Esophagus squamous epithelium (tissue), 5 donors: ENCODE measurements at regions not wholly inside any gene's neighbourhood (a gene's known extent, or its start where the extent isn't known, plus 50 kb on each side); places are given as distances from the start of the nearest gene placed in this dataset.
"Not testable (repeated sequence)": the region's sequence is repeated elsewhere in the genome, so short reads cannot be mapped to it uniquely, and the experiment has no call there.

Experiments used
- DNase-seq: peaks from one replicate; lab custom pipeline; 2025; lab: John Stamatoyannopoulos, UW
- H3K27ac ChIP-seq, 4 donors: fragments of 200-600 bp; sonication (generic); one replicate each; pipeline ENCODE4 v1.5.1; 2016 to 2019; ENCODE audit warnings: mild to moderate bottlenecking in 1 of 4
- H3K27me3 ChIP-seq, 4 donors: fragments of 200-600 bp; sonication (generic); 1 replicate in 3 of 4; 2 replicates in 1 of 4; pipeline versions ENCODE4 v1.5.1 to v1.6.0; 2017 to 2021; ENCODE audit warnings: antibody characterized with exemption in 1 of 4
- H3K36me3 ChIP-seq, 3 donors: fragments of 200-600 bp; sonication (generic); one replicate each; pipeline ENCODE4 v1.5.1; 2016 to 2019
- H3K4me1 ChIP-seq, 3 donors: fragments of 200-600 bp; sonication (generic); one replicate each; pipeline ENCODE4 v1.5.1; 2017 to 2019
- H3K4me3 ChIP-seq, 4 donors: fragments of 200-600 bp; sonication (generic); 1 replicate in 3 of 4; 2 replicates in 1 of 4; pipeline ENCODE4 v1.5.1; 2016 to 2019; ENCODE audit warnings: mild to moderate bottlenecking in 2 of 4, moderate library complexity in 1 of 4
- H3K9me3 ChIP-seq, 3 donors: fragments of 200-600 bp; sonication (generic); one replicate each; pipeline ENCODE4 v1.5.1; 2016 to 2019
- POLR2A ChIP-seq, 4 donors: fragments of 450-650 bp; IDR thresholded peaks; one replicate each; pipeline ENCODE4 v1.6.1; 2017; ENCODE audit warnings: antibody characterized with exemption in 4 of 4, mild to moderate bottlenecking in 4 of 4, moderate library complexity in 3 of 4
- WGBS, 2 donors: methylation state at CpG; one replicate each; pipeline ENCODE4 v1.1.5; 2018; 5-methylcytosine and 5-hydroxymethylcytosine counted together
- intact Hi-C: fragments of 100-400 bp; cut with DNase I; formaldehyde crosslinking; loops from one replicate; pipeline ENCODE4 v1.15.0; 2022
- TF ChIP-seq, protein P1 (sequence below), 6 experiments: fragments of 450-650 bp in 4 of 6; fragments of 200-600 bp in 2 of 6; sonication (generic) in 2 of 6; IDR thresholded peaks; one replicate each; pipeline ENCODE4 v1.5.1; 2016 to 2019; ENCODE audit warnings: antibody characterized with exemption in 6 of 6, mild to moderate bottlenecking in 4 of 6, moderate library complexity in 4 of 6
- donor health status: DM: yes; HTN: yes; CAD: no.

DNA sequence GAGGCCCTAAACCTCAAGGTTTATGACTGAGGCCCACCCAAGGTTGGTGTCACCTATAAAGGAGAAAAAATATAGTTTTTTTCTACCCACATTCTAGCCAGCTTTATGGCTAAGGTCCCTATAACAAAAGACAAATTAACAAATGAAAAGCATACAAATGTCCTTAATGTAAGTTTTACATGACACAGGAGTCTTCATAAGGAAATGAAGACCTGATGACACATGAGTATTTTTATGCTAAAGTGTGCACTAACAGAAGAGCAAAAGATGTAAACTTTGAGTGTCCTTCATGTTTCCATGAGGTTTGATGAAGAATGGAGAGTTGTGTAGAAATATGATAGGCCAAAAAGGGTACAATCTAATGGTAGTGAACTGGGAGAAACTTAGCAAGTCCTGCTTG lies 114.7 kb upstream of the INTU start:
- Histone ChIP-seq H3K27ac (no peak overlapping the region), H3K4me1 (no peaks in the 10 kb centered on the region), H3K4me3 (no peak overlapping the region), H3K9me3 (no peaks in the 10 kb centered on the region), H3K36me3 (no peaks in the 10 kb centered on the region), H3K27me3 (no peaks in the 10 kb centered on the region)
- no peak for TF ChIP-seq POLR2A (IDR thresholded peaks at IDR 0.05)
- TF ChIP-seq, protein P1, sequence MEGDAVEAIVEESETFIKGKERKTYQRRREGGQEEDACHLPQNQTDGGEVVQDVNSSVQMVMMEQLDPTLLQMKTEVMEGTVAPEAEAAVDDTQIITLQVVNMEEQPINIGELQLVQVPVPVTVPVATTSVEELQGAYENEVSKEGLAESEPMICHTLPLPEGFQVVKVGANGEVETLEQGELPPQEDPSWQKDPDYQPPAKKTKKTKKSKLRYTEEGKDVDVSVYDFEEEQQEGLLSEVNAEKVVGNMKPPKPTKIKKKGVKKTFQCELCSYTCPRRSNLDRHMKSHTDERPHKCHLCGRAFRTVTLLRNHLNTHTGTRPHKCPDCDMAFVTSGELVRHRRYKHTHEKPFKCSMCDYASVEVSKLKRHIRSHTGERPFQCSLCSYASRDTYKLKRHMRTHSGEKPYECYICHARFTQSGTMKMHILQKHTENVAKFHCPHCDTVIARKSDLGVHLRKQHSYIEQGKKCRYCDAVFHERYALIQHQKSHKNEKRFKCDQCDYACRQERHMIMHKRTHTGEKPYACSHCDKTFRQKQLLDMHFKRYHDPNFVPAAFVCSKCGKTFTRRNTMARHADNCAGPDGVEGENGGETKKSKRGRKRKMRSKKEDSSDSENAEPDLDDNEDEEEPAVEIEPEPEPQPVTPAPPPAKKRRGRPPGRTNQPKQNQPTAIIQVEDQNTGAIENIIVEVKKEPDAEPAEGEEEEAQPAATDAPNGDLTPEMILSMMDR (IDR thresholded peaks at IDR 0.05): no peak
- intact Hi-C loops: no loop called here
- no peak for DNase-seq

DNA sequence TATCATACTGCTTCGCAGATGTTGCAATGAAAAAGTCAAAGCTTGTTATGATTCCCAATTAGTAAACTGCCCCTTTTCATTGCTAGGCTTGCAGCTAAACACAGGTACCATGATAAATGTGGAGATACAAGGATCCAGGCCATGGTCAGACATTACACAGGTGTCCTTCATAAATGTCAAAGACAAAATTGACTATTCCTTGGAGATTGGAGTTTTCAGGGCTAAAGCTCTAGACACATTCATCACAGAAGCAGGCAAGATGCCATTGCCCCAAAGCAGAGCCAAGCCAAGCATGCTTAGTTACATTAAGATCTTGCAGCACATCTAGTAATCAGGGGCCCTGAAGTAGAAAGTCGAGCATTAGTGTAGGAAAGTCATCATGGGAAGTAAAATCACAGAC lies 111.3 kb upstream of the INTU start:
- no peaks in the 10 kb centered on the region for H3K9me3 ChIP-seq
- WGBS, 2 donors: 51 to 55% methylated on average over 2 of the region's 2 CpGs
- no peak overlapping the region for H3K4me3 ChIP-seq
- no peak overlapping the region for H3K27ac ChIP-seq
- intact Hi-C loops: no loop called here
- TF ChIP-seq, protein P1 (IDR thresholded peaks at IDR 0.05): no peak
- no peak for TF ChIP-seq POLR2A (IDR thresholded peaks at IDR 0.05)
- no peak for DNase-seq
- no peaks in the 10 kb centered on the region for H3K27me3 ChIP-seq
- H3K4me1 ChIP-seq: no peaks in the 10 kb centered on the region
- H3K36me3 ChIP-seq: no peaks in the 10 kb centered on the region

DNA sequence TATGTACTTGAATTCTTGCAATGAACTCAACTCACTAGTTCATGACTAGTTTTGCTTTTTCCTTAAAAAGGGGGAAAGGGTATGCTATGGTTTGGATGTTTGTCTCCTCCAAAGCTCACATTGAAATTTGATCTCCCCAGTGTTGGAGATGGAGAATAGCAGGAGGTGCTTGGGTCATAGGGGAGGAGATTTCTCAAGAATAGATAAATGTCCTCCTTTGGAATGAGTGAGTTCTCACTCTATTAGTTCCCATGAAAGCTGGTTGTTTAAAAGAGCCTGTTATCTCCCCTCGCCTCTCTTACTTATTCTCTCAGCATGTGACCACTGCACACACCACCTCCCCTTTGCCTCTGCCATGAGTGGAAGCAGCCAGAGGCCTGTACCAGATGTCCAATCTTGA lies 109.4 kb upstream of the INTU start:
- no peak for TF ChIP-seq POLR2A (IDR thresholded peaks at IDR 0.05)
- TF ChIP-seq, protein P1 (IDR thresholded peaks at IDR 0.05): no peak
- intact Hi-C loops: no loop called here
- WGBS, 2 donors: 67 to 79% methylated on average over 1 of the region's 1 CpG

DNA sequence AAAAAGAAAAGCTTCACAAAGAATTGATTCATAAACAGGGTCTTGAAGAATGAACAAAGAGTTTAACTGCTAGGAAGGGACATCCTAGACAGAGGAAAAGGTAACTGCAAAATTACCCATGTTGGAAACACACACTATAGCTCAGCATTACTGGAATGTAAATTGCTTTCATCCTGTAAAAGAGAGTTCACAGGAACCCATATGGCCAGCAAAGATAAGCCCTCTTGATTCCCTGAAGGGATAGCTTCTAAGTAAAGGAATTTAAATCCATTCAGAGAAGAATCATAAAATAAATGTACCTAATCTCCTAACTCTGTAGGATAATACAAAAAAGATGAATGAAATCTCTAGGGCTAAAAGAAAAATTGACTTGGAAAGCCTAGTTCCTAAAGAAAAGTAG lies 107.1 kb upstream of the INTU start:
- no peak for DNase-seq
- H3K4me3 ChIP-seq: no peak overlapping the region
- H3K4me1 ChIP-seq: no peaks in the 10 kb centered on the region
- no peaks in the 10 kb centered on the region for H3K36me3 ChIP-seq
- no peaks in the 10 kb centered on the region for H3K27me3 ChIP-seq
- no peak for TF ChIP-seq POLR2A (IDR thresholded peaks at IDR 0.05)
- TF ChIP-seq, protein P1 (IDR thresholded peaks at IDR 0.05): no peak
- intact Hi-C loops: no loop called here
- peaks cover 0 to 6% (median 0%) of the 10 kb centered on the region in 3 donors for H3K9me3 ChIP-seq
- no peak overlapping the region for H3K27ac ChIP-seq

More for the DNA sequence above, 109.4 kb upstream of the INTU start:
- no peaks in the 10 kb centered on the region for H3K9me3 ChIP-seq
- H3K36me3 ChIP-seq: no peaks in the 10 kb centered on the region
- DNase-seq: no peak
- no peaks in the 10 kb centered on the region for H3K27me3 ChIP-seq
- no peak overlapping the region for H3K4me3 ChIP-seq
- no peak overlapping the region for H3K27ac ChIP-seq
- no peaks in the 10 kb centered on the region for H3K4me1 ChIP-seq

DNA sequence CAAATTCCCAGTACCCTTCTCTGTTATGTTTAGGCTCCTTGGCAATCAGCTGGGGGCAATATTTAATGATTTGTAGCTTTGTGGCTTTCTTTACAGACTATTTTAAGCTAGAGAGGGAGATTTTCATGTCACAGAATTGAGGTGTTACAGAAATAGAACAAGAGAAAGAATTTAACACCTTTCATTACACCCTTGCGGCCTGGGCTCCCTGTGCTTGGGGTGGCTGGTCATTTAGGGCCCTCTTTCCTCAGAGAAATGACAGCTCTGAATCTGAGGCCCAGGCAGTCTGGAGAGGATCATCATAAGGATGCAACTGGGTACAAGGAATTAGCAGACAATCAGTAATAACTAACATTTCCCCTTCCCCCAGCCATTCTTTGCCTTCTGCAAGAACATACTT lies 104.5 kb upstream of the INTU start:
- H3K27me3 ChIP-seq: no peaks in the 10 kb centered on the region
- H3K4me1 ChIP-seq: no peaks in the 10 kb centered on the region
- no peak for TF ChIP-seq POLR2A (IDR thresholded peaks at IDR 0.05)
- TF ChIP-seq, protein P1 (IDR thresholded peaks at IDR 0.05): no peak
- peaks cover 0 to 6% (median 0%) of the 10 kb centered on the region in 3 donors for H3K9me3 ChIP-seq
- no peak overlapping the region for H3K27ac ChIP-seq
- no peak for DNase-seq
- intact Hi-C loops: no loop called here
- 83 to 86% methylated on average over 1 of the region's 1 CpG for WGBS, 2 donors
- H3K36me3 ChIP-seq: no peaks in the 10 kb centered on the region
- no peak overlapping the region for H3K4me3 ChIP-seq

DNA sequence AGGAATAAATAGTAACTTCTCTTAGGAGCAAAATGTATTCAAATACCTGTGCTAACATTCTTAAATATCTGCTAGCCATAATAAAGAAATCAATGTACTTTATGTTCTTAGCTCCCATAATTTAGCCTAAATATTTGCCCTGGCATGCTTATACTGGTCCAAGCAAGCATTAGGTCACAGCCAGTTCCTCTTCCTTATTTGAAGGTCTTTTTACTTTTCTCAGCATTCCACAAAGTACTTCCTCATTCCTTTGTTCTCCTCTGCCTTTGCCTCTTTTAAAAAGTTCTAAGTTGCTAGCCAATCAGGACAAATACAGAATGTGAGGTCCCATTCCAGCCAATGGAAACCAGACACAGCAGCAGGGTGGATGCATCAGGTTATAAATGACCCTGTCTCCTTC lies 102.9 kb upstream of the INTU start:
- H3K27ac ChIP-seq, H3K4me1 ChIP-seq, H3K9me3 ChIP-seq, H3K27me3 ChIP-seq, H3K36me3 ChIP-seq, intact Hi-C loops, DNase-seq, H3K4me3 ChIP-seq: not testable (repeated sequence)
